ENCODE measurements at regions not wholly inside any gene's neighbourhood (a gene's known extent, or its start where the extent isn't known, plus 50 kb on each side); places are given as distances from the start of the nearest gene placed in this dataset.

- TF ChIP-seq POLR2A (IDR thresholded peaks at IDR 0.05; ENCODE audit: low read depth, low read length) (no peak), MAX (IDR thresholded peaks at IDR 0.05; ENCODE audit: insufficient read depth, insufficient read length) (no peak), CTCF (IDR thresholded peaks at IDR 0.05; ENCODE audit: extremely low read depth in 1 of 2, insufficient read depth in 1 of 2, low read depth in 1 of 2, low read length in 2 of 2) (no peak), POLR2AphosphoS5 (IDR thresholded peaks at IDR 0.05; ENCODE audit: insufficient read depth, low read depth, low read length) (no peak), JUN (IDR thresholded peaks at IDR 0.05; ENCODE audit: borderline replicate concordance, insufficient read depth, insufficient read length, low read depth) (no peak), EZH2 (IDR thresholded peaks at IDR 0.05; ENCODE audit: borderline replicate concordance, low read depth, low read length, severe bottlenecking) (no peak)
Observed at GRCh38 chrX:82723806-82724205, 784.3 kb upstream of the POU3F4 start.

All from endothelial cell of umbilical vein (primary cell).